Body of pancreas (tissue), 4 donors: ENCODE measurements at regions not wholly inside any gene's neighbourhood (a gene's known extent, or its start where the extent isn't known, plus 50 kb on each side); places are given as distances from the start of the nearest gene placed in this dataset.

Experiments used
- CTCF ChIP-seq, 7 experiments: fragments of 450-650 bp in 4 of 7; fragments of 200-600 bp in 3 of 7; sonication (generic) in 3 of 7; IDR thresholded peaks; one replicate each; pipeline ENCODE4 v1.5.1; 2016 to 2019; ENCODE audit warnings: antibody characterized with exemption in 7 of 7
- POLR2A ChIP-seq, 3 donors: fragments of 450-650 bp; IDR thresholded peaks; one replicate each; pipeline ENCODE4 v1.6.1; 2016; ENCODE audit warnings: antibody characterized with exemption in 3 of 3, mild to moderate bottlenecking in 2 of 3

DNA sequence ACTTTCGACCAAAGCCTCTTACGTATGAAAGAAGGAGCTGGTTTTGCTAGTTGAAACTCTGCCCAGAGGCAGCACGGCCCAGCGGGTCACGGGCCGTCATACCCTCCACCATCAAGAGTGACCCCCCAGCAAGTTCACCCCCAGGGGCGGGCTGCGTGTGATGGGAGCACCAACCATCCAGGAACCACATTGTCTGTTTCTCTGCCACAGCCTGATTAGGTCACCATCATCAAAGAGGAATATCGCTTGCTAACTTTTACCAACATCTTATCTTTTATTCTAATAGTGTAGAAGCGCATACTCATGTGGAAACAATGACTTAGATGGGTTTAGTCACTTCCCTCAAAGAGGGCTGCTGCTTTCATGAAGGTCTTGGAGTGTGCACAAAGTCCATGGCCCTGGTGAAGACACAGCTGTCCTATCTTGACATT is 116.6 kb upstream of the SMIM21 start:
- no peak for TF ChIP-seq POLR2A (IDR thresholded peaks at IDR 0.05)
- TF ChIP-seq CTCF (IDR thresholded peaks at IDR 0.05) = no peak
